ENCODE measurements at regions not wholly inside any gene's neighbourhood (a gene's known extent, or its start where the extent isn't known, plus 50 kb on each side); places are given as distances from the start of the nearest gene placed in this dataset.
"Not testable (repeated sequence)": the region's sequence is repeated elsewhere in the genome, so short reads cannot be mapped to it uniquely, and the experiment has no call there.

GRCh38 chr18:78240627-78241252 lies 738.9 kb upstream of the SALL3 start:
- DNase-seq: no peak

- no peak for DNase-seq
These were observed 737.9 kb upstream of the SALL3 start for GRCh38 chr18:78241535-78242253.

GRCh38 chr18:78242254-78242643 lies 737.4 kb upstream of the SALL3 start:
- DNase-seq: no peak

GRCh38 chr18:78242806-78243205 lies 736.8 kb upstream of the SALL3 start:
- no peak for DNase-seq

GRCh38 chr18:78244779-78245178 lies 734.8 kb upstream of the SALL3 start:
- no peak for DNase-seq

- DNase-seq: no peak
These were observed 734.2 kb upstream of the SALL3 start for GRCh38 chr18:78245451-78245850.

GRCh38 chr18:78246050-78246449 lies 733.6 kb upstream of the SALL3 start:
- no peak for DNase-seq

GRCh38 chr18:78246588-78246987 lies 733.0 kb upstream of the SALL3 start:
- DNase-seq: no peak

GRCh38 chr18:78247615-78248289 lies 731.9 kb upstream of the SALL3 start:
- DNase-seq: no peak

GRCh38 chr18:78255013-78255412 lies 724.6 kb upstream of the SALL3 start:
- no peak for DNase-seq

- no peak for DNase-seq
These were observed 711.2 kb upstream of the SALL3 start for GRCh38 chr18:78268226-78268988.

GRCh38 chr18:78271790-78272189 lies 707.8 kb upstream of the SALL3 start:
- no peak for DNase-seq

- DNase-seq: no peak
These were observed 705.7 kb upstream of the SALL3 start for GRCh38 chr18:78273876-78274275.

GRCh38 chr18:78283425-78283824 lies 696.2 kb upstream of the SALL3 start:
- not testable (repeated sequence) for DNase-seq

GRCh38 chr18:78292618-78293380 lies 686.8 kb upstream of the SALL3 start:
- no peak for DNase-seq

GRCh38 chr18:78293540-78293939 lies 686.1 kb upstream of the SALL3 start:
- DNase-seq: no peak

GRCh38 chr18:78293940-78294541 lies 685.6 kb upstream of the SALL3 start:
- DNase-seq: no peak

GRCh38 chr18:78295262-78295661 lies 684.4 kb upstream of the SALL3 start:
- DNase-seq: no peak

- DNase-seq: no peak
These were observed 683.5 kb upstream of the SALL3 start for GRCh38 chr18:78296166-78296565.

GRCh38 chr18:78297048-78297447 lies 682.6 kb upstream of the SALL3 start:
- DNase-seq: no peak

GRCh38 chr18:78303519-78304191 lies 676.0 kb upstream of the SALL3 start:
- DNase-seq: no peak

Data from NCI-H187 (cell line).